HG02642 (cell line): ENCODE measurements at regions not wholly inside any gene's neighbourhood (a gene's known extent, or its start where the extent isn't known, plus 50 kb on each side); places are given as distances from the start of the nearest gene placed in this dataset.
"Not testable (repeated sequence)": the region's sequence is repeated elsewhere in the genome, so short reads cannot be mapped to it uniquely, and the experiment has no call there.

Experiments used
- ATAC-seq: cut with Tn5 transposase; IDR thresholded peaks from one replicate; pipeline ENCODE4 v1.9.1; 2021; ENCODE audit warnings: mild to moderate bottlenecking; ENCODE audit not compliant: unreplicated experiment, poor library complexity

DNA sequence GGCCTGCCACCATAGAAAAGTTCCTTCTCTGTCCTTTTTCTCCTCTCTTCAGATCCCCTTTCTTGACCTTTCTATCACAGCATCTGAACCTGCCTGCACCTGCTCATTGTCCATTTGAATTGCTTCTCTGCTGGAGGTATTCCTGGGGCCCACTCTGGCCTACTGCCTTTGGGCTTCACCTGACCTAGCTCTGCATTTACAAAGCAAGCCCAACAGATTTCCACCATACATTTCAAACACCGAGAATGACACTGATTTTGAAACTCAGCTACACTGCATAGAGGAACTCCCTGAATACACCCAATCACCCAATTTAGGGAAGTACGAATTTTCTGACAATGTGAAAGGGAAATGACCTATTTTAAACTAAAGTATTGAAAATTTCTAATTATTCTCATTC is 284.5 kb upstream of the USP25 start:
- peak; percentile 83 for ATAC-seq

GRCh38 chr21:15446223-15446622 is 283.6 kb upstream of the USP25 start:
- no peak for ATAC-seq

- no peak for ATAC-seq
Measured at GRCh38 chr21:15449556-15449955, 280.2 kb upstream of the USP25 start.

GRCh38 chr21:15453261-15453660 is 276.5 kb upstream of the USP25 start:
- no peak for ATAC-seq

DNA sequence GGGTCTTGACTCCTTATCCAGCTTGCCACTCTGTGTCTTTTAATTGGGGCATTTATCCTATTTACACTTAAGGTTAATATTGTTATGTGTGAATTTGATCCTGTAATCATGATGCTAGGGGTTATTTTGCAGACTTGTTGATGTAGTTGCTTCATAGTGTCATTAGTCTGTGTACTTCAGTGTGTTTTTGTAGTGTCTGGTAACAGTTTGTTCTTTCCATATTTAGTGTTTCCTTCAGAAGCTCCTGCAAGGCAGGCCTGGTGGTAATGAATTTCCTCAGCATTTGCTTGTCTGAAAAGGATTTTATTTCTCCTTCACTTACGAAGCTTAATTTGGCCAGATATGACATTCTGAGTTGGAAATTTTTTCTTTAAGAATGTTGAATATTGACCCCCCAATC is 276.0 kb upstream of the USP25 start:
- ATAC-seq = not testable (repeated sequence)

DNA sequence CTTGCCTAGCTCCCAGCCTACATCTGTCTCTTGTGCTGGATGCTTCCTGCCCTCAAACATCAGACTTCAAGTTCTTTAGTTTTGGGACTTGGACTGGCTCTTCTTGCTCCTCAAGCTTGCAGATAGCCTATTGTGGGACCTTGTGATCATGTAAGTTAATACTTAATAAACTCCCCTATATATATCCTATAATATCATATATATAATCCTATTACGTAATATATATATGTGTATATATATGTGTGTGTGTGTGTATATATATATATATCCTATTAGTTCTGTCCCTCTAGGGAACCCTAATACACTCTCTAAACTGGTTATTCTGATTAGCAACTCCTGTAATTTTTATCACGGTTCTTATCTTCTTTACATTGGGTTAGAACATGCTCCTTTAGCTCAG is 274.9 kb upstream of the USP25 start:
- not testable (repeated sequence) for ATAC-seq

DNA sequence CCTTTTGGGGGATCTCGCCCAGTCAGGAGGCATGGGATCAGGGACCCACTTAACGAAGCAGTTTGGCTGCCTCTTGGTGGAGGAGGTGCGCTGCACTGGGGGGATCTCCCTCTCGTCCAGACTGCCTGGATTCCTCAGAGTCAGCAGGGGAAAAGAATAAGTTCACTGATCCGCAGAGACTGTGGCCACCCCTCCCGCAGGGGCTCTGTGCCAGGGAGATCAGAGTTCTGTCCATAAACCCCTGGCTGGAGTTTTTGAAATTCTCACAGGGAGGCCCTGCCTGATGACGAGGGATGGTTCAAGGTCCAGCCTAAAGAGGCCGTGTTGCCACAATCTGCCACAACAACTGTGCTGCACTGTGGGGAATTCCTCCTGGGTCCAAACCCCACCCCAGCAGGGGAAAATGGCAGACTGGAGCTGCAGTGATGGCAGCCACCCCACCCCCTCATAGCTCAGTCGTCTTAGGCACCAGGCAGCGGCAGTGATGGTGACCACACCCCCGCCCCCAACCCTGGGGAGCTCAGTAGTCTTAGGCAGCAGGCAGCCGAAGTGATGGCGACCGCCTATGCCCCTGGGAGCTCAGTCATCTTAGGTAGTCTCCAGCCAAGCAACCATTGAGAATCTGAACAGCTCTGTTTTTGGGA is 273.8 kb upstream of the USP25 start:
- ATAC-seq = no peak

GRCh38 chr21:15457965-15458364 is 271.8 kb upstream of the USP25 start:
- ATAC-seq = no peak

DNA sequence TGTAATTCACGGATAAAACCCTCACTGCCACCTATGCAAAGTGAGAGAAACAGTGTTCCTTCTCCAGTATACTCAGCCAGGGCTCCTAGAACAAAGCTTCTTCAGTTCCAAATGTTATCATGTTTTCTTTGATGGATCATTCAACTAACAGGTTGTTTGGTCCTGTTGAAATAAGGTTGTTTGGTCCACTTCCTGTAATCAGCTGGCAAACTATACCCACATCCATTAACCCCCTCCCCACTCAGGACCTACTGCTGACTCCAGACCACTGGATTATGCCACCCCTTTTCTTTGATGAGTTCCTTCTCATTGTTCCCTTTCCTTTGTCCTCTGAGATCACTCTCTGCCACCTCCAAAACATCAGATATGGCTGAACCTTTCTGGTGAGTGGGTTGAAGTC is 267.7 kb upstream of the USP25 start:
- no peak for ATAC-seq

- ATAC-seq = no peak
Measured at GRCh38 chr21:15466329-15466728, 263.5 kb upstream of the USP25 start.

- ATAC-seq = no peak
Measured at GRCh38 chr21:15468368-15468767, 261.4 kb upstream of the USP25 start.

DNA sequence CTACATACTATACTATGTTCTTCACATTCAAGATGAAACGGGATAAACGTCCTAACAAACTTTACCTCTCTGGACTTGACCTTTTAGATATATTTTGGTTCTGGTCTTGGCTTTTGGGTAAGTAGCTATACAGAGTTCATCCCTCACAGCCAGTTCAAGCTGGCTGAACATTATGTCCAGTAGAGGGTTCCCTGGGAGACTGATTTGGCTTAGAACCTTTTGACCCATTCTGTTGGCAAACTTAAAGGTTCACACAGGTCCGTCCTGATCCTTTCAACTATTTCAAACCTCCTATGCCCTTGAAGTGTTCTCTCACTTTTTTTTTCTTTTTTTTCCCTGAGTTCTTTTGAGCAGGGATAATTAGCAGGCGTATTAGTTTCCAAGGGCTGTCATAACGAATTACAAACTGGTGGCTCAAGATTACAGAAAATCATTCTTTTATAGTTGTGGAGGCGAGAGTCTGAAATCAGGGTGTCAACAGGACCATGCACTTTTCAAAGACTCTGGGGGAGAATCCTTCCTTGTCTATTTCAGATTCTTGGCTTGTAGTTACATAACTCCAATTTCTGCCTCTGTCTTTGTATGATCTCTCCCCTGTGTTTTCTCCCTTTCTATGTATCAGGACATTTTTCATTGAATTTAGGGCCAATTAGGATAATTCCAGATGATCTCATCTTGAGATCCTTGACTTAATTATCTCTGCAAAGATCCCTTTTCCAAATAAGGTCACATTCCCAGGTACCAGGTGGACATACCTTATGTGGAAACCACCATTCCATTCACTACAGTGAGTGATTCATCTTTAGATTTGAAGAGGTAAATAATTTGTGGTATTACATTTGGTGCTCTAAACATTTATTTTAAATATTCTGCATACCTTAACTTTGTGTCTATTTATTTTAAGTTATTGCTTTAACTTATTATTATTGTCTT is 257.4 kb upstream of the USP25 start:
- ATAC-seq = no peak

- not testable (repeated sequence) for ATAC-seq
Measured at GRCh38 chr21:15477773-15478172, 252.0 kb upstream of the USP25 start.

DNA sequence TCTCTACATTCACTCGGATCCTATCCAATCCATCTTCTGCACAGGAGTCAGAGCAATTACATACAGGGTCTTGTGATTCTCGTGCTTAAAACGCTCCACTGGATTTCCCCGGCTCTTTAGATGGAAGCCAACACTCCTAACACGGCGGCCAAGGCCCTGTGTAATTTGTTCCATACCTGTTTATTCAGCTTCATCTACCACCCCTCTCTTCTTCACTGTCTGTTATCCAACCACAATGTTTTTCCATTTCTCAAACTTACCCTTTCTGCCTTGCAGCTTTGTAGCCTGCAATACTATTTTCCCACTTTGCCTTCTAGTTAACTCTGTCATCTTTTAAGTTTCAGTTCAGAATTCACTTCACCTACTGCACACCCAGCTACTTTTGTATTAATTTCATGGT is 249.6 kb upstream of the USP25 start:
- no peak for ATAC-seq

GRCh38 chr21:15483138-15483780 is 246.5 kb upstream of the USP25 start:
- peak; percentile 99 for ATAC-seq

- no peak for ATAC-seq
Measured at GRCh38 chr21:15486460-15487195, 243.2 kb upstream of the USP25 start.

GRCh38 chr21:15487196-15487550 is 242.6 kb upstream of the USP25 start:
- ATAC-seq = no peak

GRCh38 chr21:15491100-15491499 is 238.7 kb upstream of the USP25 start:
- ATAC-seq = no peak

DNA sequence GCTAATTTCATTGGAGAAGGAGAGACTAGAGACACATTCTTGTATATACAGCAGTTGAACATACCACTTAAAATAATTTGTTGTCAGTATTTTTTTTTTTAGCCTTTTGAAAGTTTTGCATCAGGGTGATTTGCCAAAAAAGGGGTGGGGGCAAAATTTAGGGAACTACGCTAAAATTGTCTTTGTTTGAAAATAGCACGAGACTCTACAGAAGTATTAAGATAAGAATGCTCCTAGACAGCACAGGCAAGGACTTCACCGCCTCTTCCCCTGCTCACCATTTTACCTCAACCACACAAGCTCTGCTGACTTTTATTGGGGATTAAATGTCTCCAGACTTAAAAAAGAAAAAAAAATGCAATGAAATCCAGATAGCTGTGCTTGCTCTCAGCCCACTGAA is 236.1 kb upstream of the USP25 start:
- no peak for ATAC-seq

- ATAC-seq = no peak
Measured at GRCh38 chr21:15494481-15494880, 235.3 kb upstream of the USP25 start.

GRCh38 chr21:15495965-15496364 is 233.8 kb upstream of the USP25 start:
- no peak for ATAC-seq
